H9 (cell line): ENCODE measurements at regions not wholly inside any gene's neighbourhood (a gene's known extent, or its start where the extent isn't known, plus 50 kb on each side); places are given as distances from the start of the nearest gene placed in this dataset.

Experiments used
- DNase-seq: peaks from one replicate; pipeline ENCODE4 v3.0.0-alpha.2; 2017
- H2AFZ ChIP-seq: one replicate; pipeline ENCODE4 v1.6.1; 2013; ENCODE audit warnings: mild to moderate bottlenecking, low read length, control low read depth, moderate library complexity
- H2AK5ac ChIP-seq: 2 replicates; pipeline ENCODE4 v1.6.1; 2013; ENCODE audit warnings: low read length, control low read depth, mixed read lengths; ENCODE audit not compliant: insufficient read length
- H2BK120ac ChIP-seq: one replicate; pipeline ENCODE4 v1.6.1; 2013; ENCODE audit warnings: low read depth, mild to moderate bottlenecking, low read length, control low read depth, inconsistent platforms; ENCODE audit not compliant: poor library complexity, severe bottlenecking
- H2BK12ac ChIP-seq: 2 replicates; pipeline ENCODE4 v1.6.1; 2013; ENCODE audit warnings: low read length, control low read depth, mixed read lengths, low read depth; ENCODE audit not compliant: insufficient read length
- H2BK15ac ChIP-seq: 2 replicates; pipeline ENCODE4 v1.6.1; 2013; ENCODE audit warnings: low read depth, low read length, control low read depth
- H2BK20ac ChIP-seq: one replicate; pipeline ENCODE4 v1.6.1; 2013; ENCODE audit warnings: low read depth, mild to moderate bottlenecking, low read length, control low read depth, inconsistent platforms; ENCODE audit not compliant: poor library complexity, severe bottlenecking
- H2BK5ac ChIP-seq: 2 replicates; pipeline ENCODE4 v1.6.1; 2013; ENCODE audit warnings: low read length, control low read depth, mixed read lengths; ENCODE audit not compliant: insufficient read length
- H3K14ac ChIP-seq: 2 replicates; pipeline ENCODE4 v1.6.1; 2013; ENCODE audit warnings: low read length, control low read depth; ENCODE audit not compliant: insufficient read depth
- H3K18ac ChIP-seq: 2 replicates; pipeline ENCODE4 v1.6.1; 2013; ENCODE audit warnings: low read depth, mild to moderate bottlenecking, mixed read lengths, low read length, control low read depth; ENCODE audit not compliant: insufficient read length
- H3K23ac ChIP-seq: 2 replicates; pipeline ENCODE4 v1.6.1; 2013; ENCODE audit warnings: low read length, control low read depth, mixed read lengths, low read depth; ENCODE audit not compliant: insufficient read length
- H3K23me2 ChIP-seq: 2 replicates; pipeline ENCODE4 v1.6.1; 2013; ENCODE audit warnings: low read depth, mild to moderate bottlenecking, mixed read lengths, low read length, control low read depth; ENCODE audit not compliant: insufficient read length, poor library complexity, severe bottlenecking
- H3K27ac ChIP-seq: 2 replicates; pipeline ENCODE4 v1.5.1; 2013; ENCODE audit warnings: low read length, control low read depth, mixed read lengths, low read depth; ENCODE audit not compliant: insufficient read length
- H3K27me3 ChIP-seq: 2 replicates; pipeline ENCODE4 v1.6.1; 2013; ENCODE audit warnings: low read length, control low read depth, inconsistent platforms; ENCODE audit not compliant: insufficient read depth
- H3K4ac ChIP-seq: 2 replicates; pipeline ENCODE4 v1.6.1; 2013; ENCODE audit warnings: low read depth, mild to moderate bottlenecking, control low read depth, inconsistent platforms, low read length, moderate library complexity
- H3K4me1 ChIP-seq: 2 replicates; pipeline ENCODE4 v1.6.1; 2013; ENCODE audit warnings: low read length, control low read depth, inconsistent platforms; ENCODE audit not compliant: insufficient read depth
- H3K4me2 ChIP-seq: 2 replicates; pipeline ENCODE4 v1.6.1; 2013; ENCODE audit warnings: low read length, control low read depth, mixed read lengths; ENCODE audit not compliant: insufficient read length, insufficient read depth
- H3K56ac ChIP-seq: 2 replicates; pipeline ENCODE4 v1.6.1; 2013; ENCODE audit warnings: low read depth, mild to moderate bottlenecking, mixed read lengths, low read length, control low read depth; ENCODE audit not compliant: insufficient read length
- H3K79me1 ChIP-seq: 2 replicates; pipeline ENCODE4 v1.6.1; 2013; ENCODE audit warnings: low read depth, mild to moderate bottlenecking, moderate library complexity, low read length, control low read depth, inconsistent platforms; ENCODE audit not compliant: insufficient read depth, poor library complexity, severe bottlenecking
- H3K79me2 ChIP-seq: 2 replicates; pipeline ENCODE4 v1.6.1; 2013; ENCODE audit warnings: low read length, control low read depth, inconsistent platforms; ENCODE audit not compliant: insufficient read depth
- H3K9ac ChIP-seq: 2 replicates; pipeline ENCODE4 v1.6.1; 2013; ENCODE audit warnings: low read length, control low read depth, mixed read lengths; ENCODE audit not compliant: insufficient read length; ENCODE audit errors: extremely low read depth
- H3K9me3 ChIP-seq: one replicate; pipeline ENCODE4 v1.6.1; 2013; ENCODE audit warnings: low read depth, low read length, inconsistent platforms; ENCODE audit not compliant: control insufficient read depth
- H3T11ph ChIP-seq: one replicate; pipeline ENCODE4 v1.6.1; 2013; ENCODE audit warnings: mild to moderate bottlenecking, low read length, control low read depth, inconsistent platforms
- H4K20me1 ChIP-seq: one replicate; pipeline ENCODE4 v1.6.1; 2013; ENCODE audit not compliant: control insufficient read depth, insufficient read length, insufficient read depth
- H4K5ac ChIP-seq: 2 replicates; pipeline ENCODE4 v1.6.1; 2013; ENCODE audit warnings: low read depth, mild to moderate bottlenecking, mixed read lengths, low read length, control low read depth; ENCODE audit not compliant: insufficient read length
- H4K8ac ChIP-seq: replicated peaks from 2 replicates; pipeline ENCODE4 v1.6.1; 2013; ENCODE audit warnings: low read length, control low read depth, mixed read lengths, low read depth; ENCODE audit not compliant: insufficient read length
- H4K91ac ChIP-seq: 2 replicates; pipeline ENCODE4 v1.6.1; 2013; ENCODE audit warnings: low read depth, mild to moderate bottlenecking, moderate library complexity, mixed read lengths, low read length, control low read depth; ENCODE audit not compliant: insufficient read length
- H3K27ac Mint-ChIP-seq, 3 experiments: 2 replicates in 2 of 3; 3 replicates in 1 of 3; pipeline ENCODE4 v1.8.0; 2020 to 2021; ENCODE audit warnings: mixed read lengths in 3 of 3, mild to moderate bottlenecking in 1 of 3, moderate library complexity in 1 of 3
- H3K27me3 Mint-ChIP-seq: 2 replicates; pipeline ENCODE4 v1.8.0; 2021; ENCODE audit warnings: low read depth, mild to moderate bottlenecking, moderate library complexity, mixed read lengths
- H3K36me3 Mint-ChIP-seq, 3 experiments: 2 replicates in 2 of 3; 3 replicates in 1 of 3; pipeline ENCODE4 v1.8.0; 2020 to 2021; ENCODE audit warnings: low read depth in 3 of 3, mixed read lengths in 3 of 3; ENCODE audit not compliant: insufficient read depth in 1 of 3
- H3K4me1 Mint-ChIP-seq, 2 experiments: 2 replicates each; pipeline ENCODE4 v1.8.0; 2020; ENCODE audit warnings: mixed read lengths in 2 of 2
- H3K4me3 Mint-ChIP-seq, 2 experiments: 2 replicates in 1 of 2; 3 replicates in 1 of 2; pipeline ENCODE4 v1.8.0; 2020 to 2021; ENCODE audit warnings: mild to moderate bottlenecking in 2 of 2, mixed read lengths in 2 of 2, moderate library complexity in 1 of 2
- H3K9me3 Mint-ChIP-seq, 2 experiments: 2 replicates in 1 of 2; 3 replicates in 1 of 2; pipeline ENCODE4 v1.8.0; 2020; ENCODE audit warnings: mild to moderate bottlenecking in 2 of 2, mixed read lengths in 2 of 2, moderate library complexity in 1 of 2
- CTCF ChIP-seq: fragments of 200-600 bp; sonication (generic); conservative IDR thresholded peaks from 3 replicates; pipeline ENCODE4 v1.8.0; 2021; ENCODE audit warnings: antibody characterized with exemption, mild to moderate bottlenecking
- whole genome bisulfite sequencing: extraction: QIAGEN DNeasy Blood & Tissue Kit; methylation state at CpG from one replicate; pipeline ENCODE4 v1.1.7; 2013; ENCODE audit warnings: missing lambda C conversion rate, low lambda C conversion rate, mixed read lengths; ENCODE audit not compliant: insufficient read length; ENCODE audit errors: extremely low coverage; 5-methylcytosine and 5-hydroxymethylcytosine counted together

- H3K79me1 ChIP-seq = no peaks in the 10 kb centered on the region
- H3K4me1 ChIP-seq = no peaks in the 10 kb centered on the region
- no peaks in the 10 kb centered on the region; a peak in 2 of 5 replicates for H3K9me3 Mint-ChIP-seq
- no peak overlapping the region for H3T11ph ChIP-seq
- no peak overlapping the region for H3K18ac ChIP-seq
- no peak overlapping the region for H3K27ac Mint-ChIP-seq
- DNase-seq = no peak
- H4K5ac ChIP-seq = no peak overlapping the region
- H3K9me3 ChIP-seq = no peaks in the 10 kb centered on the region
- H3K9ac ChIP-seq = no peak overlapping the region
- no peak overlapping the region for H2BK12ac ChIP-seq
- H3K27ac ChIP-seq = no peak overlapping the region
- no peak overlapping the region for H2AFZ ChIP-seq
- H4K91ac ChIP-seq = no peak overlapping the region
- H2BK120ac ChIP-seq = no peak overlapping the region
- H3K14ac ChIP-seq = no peak overlapping the region
- no peak overlapping the region for H4K8ac ChIP-seq
- H4K20me1 ChIP-seq = no peaks in the 10 kb centered on the region
- peaks cover 15 to 25% of the 10 kb centered on the region in 2 experiments for H3K4me1 Mint-ChIP-seq
- WGBS = no CpG with 5 or more reads among the region's 1 CpG
- no peak overlapping the region for H2BK15ac ChIP-seq
- H3K4me2 ChIP-seq = no peak overlapping the region
- H3K56ac ChIP-seq = no peak overlapping the region
- H3K27me3 Mint-ChIP-seq = peaks cover 4% of the 10 kb centered on the region
- TF ChIP-seq CTCF = no peak
- no peak overlapping the region for H2BK20ac ChIP-seq
- H3K23ac ChIP-seq = no peak overlapping the region
- no peaks in the 10 kb centered on the region for H3K36me3 Mint-ChIP-seq
- no peak overlapping the region for H2AK5ac ChIP-seq
- H3K79me2 ChIP-seq = no peaks in the 10 kb centered on the region
- no peak overlapping the region for H3K4ac ChIP-seq
- no peaks in the 10 kb centered on the region for H3K27me3 ChIP-seq
- H3K23me2 ChIP-seq = no peaks in the 10 kb centered on the region
- H2BK5ac ChIP-seq = no peak overlapping the region
- no peak overlapping the region for H3K4me3 Mint-ChIP-seq
Observed at GRCh38 chr3:877001-877400, 215.8 kb upstream of the CNTN6 start.
